ENCODE measurements at regions not wholly inside any gene's neighbourhood (a gene's known extent, or its start where the extent isn't known, plus 50 kb on each side); places are given as distances from the start of the nearest gene placed in this dataset.
"Not testable (repeated sequence)": the region's sequence is repeated elsewhere in the genome, so short reads cannot be mapped to it uniquely, and the experiment has no call there.

- no peak for DNase-seq
These were observed 387.3 kb upstream of the ADGRL3 start for GRCh38 chr4:60812811-60813210.

GRCh38 chr4:60814549-60814948 is 385.6 kb upstream of the ADGRL3 start:
- DNase-seq: no peak

- no peak for DNase-seq
These were observed 382.5 kb upstream of the ADGRL3 start for GRCh38 chr4:60817609-60818008.

- no peak for DNase-seq
These were observed 377.1 kb upstream of the ADGRL3 start for GRCh38 chr4:60822986-60823385.

GRCh38 chr4:60840020-60840419 is 360.1 kb upstream of the ADGRL3 start:
- DNase-seq: no peak

- no peak for DNase-seq
These were observed 353.4 kb upstream of the ADGRL3 start for GRCh38 chr4:60846678-60847077.

GRCh38 chr4:60847614-60848013 is 352.5 kb upstream of the ADGRL3 start:
- DNase-seq: no peak

- DNase-seq: no peak
These were observed 342.9 kb upstream of the ADGRL3 start for GRCh38 chr4:60857130-60857753.

GRCh38 chr4:60863442-60863841 is 336.7 kb upstream of the ADGRL3 start:
- DNase-seq: no peak

GRCh38 chr4:60865273-60865672 is 334.9 kb upstream of the ADGRL3 start:
- peak in 1 of 2 experiments; percentile 8 for DNase-seq

- DNase-seq: no peak
These were observed 331.7 kb upstream of the ADGRL3 start for GRCh38 chr4:60868232-60868960.

- no peak for DNase-seq
These were observed 320.9 kb upstream of the ADGRL3 start for GRCh38 chr4:60879135-60879701.

- peak in 1 of 2 experiments; percentile 8 for DNase-seq
These were observed 315.5 kb upstream of the ADGRL3 start for GRCh38 chr4:60884587-60884986.

- DNase-seq: no peak
These were observed 315.1 kb upstream of the ADGRL3 start for GRCh38 chr4:60885011-60885410.

- DNase-seq: no peak
These were observed 309.4 kb upstream of the ADGRL3 start for GRCh38 chr4:60890743-60891142.

GRCh38 chr4:60891947-60892346 is 308.2 kb upstream of the ADGRL3 start:
- DNase-seq: no peak

GRCh38 chr4:60897415-60897814 is 302.7 kb upstream of the ADGRL3 start:
- no peak for DNase-seq

- no peak for DNase-seq
These were observed 295.0 kb upstream of the ADGRL3 start for GRCh38 chr4:60905162-60905561.

- DNase-seq: no peak
These were observed 289.0 kb upstream of the ADGRL3 start for GRCh38 chr4:60911127-60911526.

GRCh38 chr4:60913002-60913401 is 287.1 kb upstream of the ADGRL3 start:
- no peak for DNase-seq

- DNase-seq: no peak
These were observed 286.5 kb upstream of the ADGRL3 start for GRCh38 chr4:60913671-60914070.

GRCh38 chr4:60921735-60922134 is 278.4 kb upstream of the ADGRL3 start:
- DNase-seq: not testable (repeated sequence)

GRCh38 chr4:60923075-60923474 is 277.1 kb upstream of the ADGRL3 start:
- peak; percentile 43 to 62 for DNase-seq

GRCh38 chr4:60926624-60927023 is 273.5 kb upstream of the ADGRL3 start:
- no peak for DNase-seq

All from SHP77 (cell line).